PC-3 (cell line): ENCODE measurements at regions not wholly inside any gene's neighbourhood (a gene's known extent, or its start where the extent isn't known, plus 50 kb on each side); places are given as distances from the start of the nearest gene placed in this dataset.

Source experiments
- CTCF ChIP-seq: fragments of 300-600 bp; sonication (generic); conservative IDR thresholded peaks from 2 replicates; pipeline ENCODE4 v1.5.1; 2017; ENCODE audit warnings: antibody characterized with exemption, low read depth, mild to moderate bottlenecking, low read length
- EZH2 ChIP-seq: fragments of 300-600 bp; sonication (generic); IDR thresholded peaks from one replicate; pipeline ENCODE4 v1.6.1; 2017; ENCODE audit warnings: antibody characterized with exemption, mild to moderate bottlenecking, low read length; ENCODE audit not compliant: unreplicated experiment

GRCh38 chrX:88425739-88426138 is 321.3 kb upstream of the CPXCR1 start:
- TF ChIP-seq CTCF, result peak; percentile 68
- TF ChIP-seq EZH2, result no peak
